Lower lobe of right lung (tissue), 2 donors: ENCODE measurements at regions not wholly inside any gene's neighbourhood (a gene's known extent, or its start where the extent isn't known, plus 50 kb on each side); places are given as distances from the start of the nearest gene placed in this dataset.

Experiments used
- ATAC-seq, 2 donors: fragments of 200-7000 bp; cut with Tn5 transposase; one replicate each; pipeline ENCODE4 v1.9.1; 2020 to 2022; ENCODE audit warnings: mild to moderate bottlenecking in 2 of 2, moderate library complexity in 2 of 2
- DNase-seq: peaks from one replicate; pipeline ENCODE4 v3.0.0-alpha.2; 2020
- H3K27ac ChIP-seq: fragments of 200-600 bp; one replicate; pipeline ENCODE4 v1.8.0; 2022
- H3K27me3 ChIP-seq: fragments of 200-600 bp; one replicate; pipeline ENCODE4 v1.8.0; 2022; ENCODE audit warnings: low read depth
- H3K36me3 ChIP-seq: fragments of 200-600 bp; one replicate; pipeline ENCODE4 v1.8.0; 2022; ENCODE audit warnings: mild to moderate bottlenecking
- H3K4me1 ChIP-seq: fragments of 200-600 bp; one replicate; pipeline ENCODE4 v1.8.0; 2022
- H3K4me3 ChIP-seq: fragments of 200-600 bp; one replicate; pipeline ENCODE4 v1.8.0; 2022; ENCODE audit warnings: mild to moderate bottlenecking
- H3K9me3 ChIP-seq: fragments of 200-600 bp; one replicate; pipeline ENCODE4 v1.8.0; 2022
- CTCF ChIP-seq: fragments of 200-600 bp; IDR thresholded peaks from one replicate; pipeline ENCODE4 v1.8.0; 2022; ENCODE audit warnings: antibody characterized with exemption, mild to moderate bottlenecking
- intact Hi-C: fragments of 100-400 bp; cut with DNase I; formaldehyde crosslinking; loops from one replicate; pipeline ENCODE4 v1.11.0; 2022
- donor health status: DM: no; HTN: yes; CAD: no; lungs with severe emphysema.

DNA sequence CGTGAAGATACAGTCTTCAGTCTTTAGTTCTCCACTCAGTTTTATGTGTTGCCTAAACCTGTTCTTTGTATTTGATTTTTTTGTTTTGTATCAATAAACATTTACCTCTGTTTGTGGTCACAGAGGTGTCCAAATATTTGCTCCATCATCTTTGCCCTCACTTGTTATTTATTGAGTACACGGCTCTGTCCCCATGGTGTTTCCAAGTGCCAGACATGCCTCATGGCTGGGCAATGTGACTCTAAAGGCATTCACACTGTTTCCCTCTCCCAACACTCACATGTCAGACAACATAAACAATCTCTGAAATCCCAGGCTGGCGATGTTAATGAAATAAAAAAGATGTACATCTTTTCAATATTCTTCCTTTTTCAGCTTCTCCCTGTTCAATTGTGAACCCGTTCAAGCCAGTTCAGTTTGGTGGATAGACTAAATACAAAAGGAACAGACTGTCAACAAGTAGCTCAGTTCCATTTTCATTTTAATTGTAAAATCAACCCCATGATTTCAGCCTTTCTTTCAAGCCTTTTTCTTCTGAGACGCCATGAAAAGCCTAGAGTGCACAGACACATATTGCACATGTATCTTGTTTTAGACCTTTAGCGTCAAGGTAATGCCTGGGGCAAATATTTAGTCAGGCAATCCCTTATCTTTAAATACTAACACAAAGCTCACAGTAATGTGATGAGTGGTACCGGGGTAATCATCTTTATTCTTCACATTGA lies 680.7 kb downstream of the GALC start:
- Histone ChIP-seq H3K27ac (no peak overlapping the region), H3K4me3 (no peak overlapping the region), H3K4me1 (no peaks in the 10 kb centered on the region), H3K27me3 (no peaks in the 10 kb centered on the region), H3K36me3 (no peaks in the 10 kb centered on the region), H3K9me3 (no peaks in the 10 kb centered on the region)
- ATAC-seq: no peak
- no peak for TF ChIP-seq CTCF
- DNase-seq: no peak
- intact Hi-C loops: no loop called here

- no peak for TF ChIP-seq CTCF
- no peaks in the 10 kb centered on the region for H3K36me3 ChIP-seq
- H3K27me3 ChIP-seq: no peaks in the 10 kb centered on the region
- H3K27ac ChIP-seq: no peak overlapping the region
- H3K9me3 ChIP-seq: no peaks in the 10 kb centered on the region
- no peak overlapping the region for H3K4me3 ChIP-seq
- intact Hi-C loops: no loop called here
- DNase-seq (no peak), ATAC-seq (no peak)
- no peaks in the 10 kb centered on the region for H3K4me1 ChIP-seq
Measured at GRCh38 chr14:87309557-87309956, 683.4 kb downstream of the GALC start.

DNA sequence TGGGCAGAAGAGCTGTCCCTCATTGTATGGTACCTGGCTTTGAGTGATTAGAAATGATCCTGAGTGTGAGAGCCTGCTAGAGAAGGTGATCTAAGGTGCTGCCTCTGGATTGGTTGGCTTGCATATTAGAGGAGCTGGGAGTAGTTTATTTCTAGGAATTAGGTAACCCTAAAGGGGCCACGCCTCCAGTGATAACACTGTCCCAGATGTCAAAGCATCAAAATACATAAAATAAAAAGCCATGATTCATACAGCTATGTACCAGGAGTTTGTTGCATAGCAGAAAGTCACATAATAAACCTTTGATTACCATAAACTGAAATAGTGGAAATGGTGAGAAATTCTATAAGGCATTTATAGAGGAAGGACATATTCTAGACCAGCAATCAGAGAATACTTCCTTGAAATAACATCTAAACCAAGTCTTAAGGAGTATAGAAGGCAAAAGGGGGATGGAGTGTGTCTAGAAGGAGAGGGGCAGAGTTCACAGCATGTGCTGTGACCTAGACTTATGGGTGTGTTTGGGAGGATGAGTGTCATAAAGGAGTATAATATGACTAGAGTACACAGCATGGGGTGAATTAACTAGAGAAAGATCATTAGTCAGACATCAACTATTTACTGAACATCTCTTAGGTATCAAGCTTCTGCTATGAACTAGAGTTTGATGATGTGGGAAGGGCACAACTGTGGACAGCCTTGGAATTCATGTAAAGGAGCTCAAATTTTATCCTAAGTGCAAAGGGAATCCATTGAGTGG lies 686.4 kb downstream of the GALC start:
- no peak for ATAC-seq
- intact Hi-C loops: no loop called here
- no peaks in the 10 kb centered on the region for H3K9me3 ChIP-seq
- no peaks in the 10 kb centered on the region for H3K4me1 ChIP-seq
- H3K4me3 ChIP-seq: no peak overlapping the region
- no peak for DNase-seq
- TF ChIP-seq CTCF: no peak
- H3K27ac ChIP-seq: no peak overlapping the region
- no peaks in the 10 kb centered on the region for H3K36me3 ChIP-seq
- H3K27me3 ChIP-seq: no peaks in the 10 kb centered on the region

- Histone ChIP-seq H3K27ac (no peak overlapping the region), H3K4me1 (no peaks in the 10 kb centered on the region), H3K4me3 (no peak overlapping the region), H3K9me3 (no peaks in the 10 kb centered on the region), H3K36me3 (no peaks in the 10 kb centered on the region), H3K27me3 (no peaks in the 10 kb centered on the region)
- ATAC-seq (no peak), DNase-seq (no peak)
- intact Hi-C loops: no loop called here
- no peak for TF ChIP-seq CTCF
Measured at GRCh38 chr14:87305345-87305744, 687.6 kb downstream of the GALC start.

DNA sequence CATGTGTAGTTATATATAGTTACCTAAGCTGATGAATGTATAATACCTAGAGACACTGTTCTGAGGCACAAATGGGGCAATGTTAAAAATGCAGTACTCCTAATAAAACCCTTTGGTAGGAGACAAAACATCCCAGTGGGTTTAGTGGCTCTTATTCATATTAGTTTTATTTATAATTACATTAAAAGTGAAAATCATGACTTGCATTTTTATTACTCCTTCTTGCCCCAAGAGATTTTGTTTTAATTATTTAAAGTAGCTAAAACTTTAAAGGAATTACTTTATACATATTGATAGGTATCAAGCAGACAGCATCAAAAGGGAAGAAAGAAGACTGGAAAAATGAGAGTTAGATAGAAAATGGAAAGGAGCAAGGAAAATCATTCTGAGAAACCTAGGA lies 688.6 kb downstream of the GALC start:
- Histone ChIP-seq H3K4me1 (no peaks in the 10 kb centered on the region), H3K4me3 (no peak overlapping the region), H3K27ac (no peak overlapping the region), H3K36me3 (no peaks in the 10 kb centered on the region), H3K9me3 (no peaks in the 10 kb centered on the region), H3K27me3 (no peaks in the 10 kb centered on the region)
- no peak for ATAC-seq
- intact Hi-C loops: no loop called here
- no peak for TF ChIP-seq CTCF
- no peak for DNase-seq
